NCI-H1048 (cell line): ENCODE measurements at regions not wholly inside any gene's neighbourhood (a gene's known extent, or its start where the extent isn't known, plus 50 kb on each side); places are given as distances from the start of the nearest gene placed in this dataset.
"Not testable (repeated sequence)": the region's sequence is repeated elsewhere in the genome, so short reads cannot be mapped to it uniquely, and the experiment has no call there.

Source experiments
- DNase-seq: peaks from one replicate; lab custom pipeline; 2025; lab: John Stamatoyannopoulos, UW

GRCh38 chr5:57889558-57889957 is 406.9 kb upstream of the ACTBL2 start:
- no peak for DNase-seq

- DNase-seq: no peak
Measured at GRCh38 chr5:57887851-57888621, 405.4 kb upstream of the ACTBL2 start.

GRCh38 chr5:57884346-57885102 is 401.9 kb upstream of the ACTBL2 start:
- no peak for DNase-seq

- DNase-seq: no peak
Measured at GRCh38 chr5:57880216-57880615, 397.6 kb upstream of the ACTBL2 start.

- DNase-seq: no peak
Measured at GRCh38 chr5:57878301-57878722, 395.7 kb upstream of the ACTBL2 start.

- no peak for DNase-seq
Measured at GRCh38 chr5:57871496-57871895, 388.9 kb upstream of the ACTBL2 start.

GRCh38 chr5:57870267-57870666 is 387.7 kb upstream of the ACTBL2 start:
- not testable (repeated sequence) for DNase-seq

- DNase-seq: no peak
Measured at GRCh38 chr5:57863661-57864060, 381.1 kb upstream of the ACTBL2 start.

- no peak for DNase-seq
Measured at GRCh38 chr5:57862942-57863341, 380.3 kb upstream of the ACTBL2 start.

- no peak for DNase-seq
Measured at GRCh38 chr5:57862471-57862911, 379.9 kb upstream of the ACTBL2 start.

GRCh38 chr5:57859626-57860025 is 377.0 kb upstream of the ACTBL2 start:
- no peak for DNase-seq

- DNase-seq: no peak
Measured at GRCh38 chr5:57858905-57859304, 376.3 kb upstream of the ACTBL2 start.

GRCh38 chr5:57857696-57858095 is 375.1 kb upstream of the ACTBL2 start:
- DNase-seq: no peak

GRCh38 chr5:57855831-57856230 is 373.2 kb upstream of the ACTBL2 start:
- DNase-seq: no peak

GRCh38 chr5:57853929-57854697 is 371.5 kb upstream of the ACTBL2 start:
- DNase-seq: no peak

- no peak for DNase-seq
Measured at GRCh38 chr5:57850109-57850508, 367.5 kb upstream of the ACTBL2 start.

GRCh38 chr5:57845025-57845424 is 362.4 kb upstream of the ACTBL2 start:
- no peak for DNase-seq

- no peak for DNase-seq
Measured at GRCh38 chr5:57844410-57844809, 361.8 kb upstream of the ACTBL2 start.

GRCh38 chr5:57843059-57843367 is 360.4 kb upstream of the ACTBL2 start:
- DNase-seq: no peak

GRCh38 chr5:57842364-57843058 is 359.9 kb upstream of the ACTBL2 start:
- DNase-seq: no peak

- no peak for DNase-seq
Measured at GRCh38 chr5:57841676-57842363, 359.2 kb upstream of the ACTBL2 start.
